Ovary (tissue), 1 donor: ENCODE measurements at regions not wholly inside any gene's neighbourhood (a gene's known extent, or its start where the extent isn't known, plus 50 kb on each side); places are given as distances from the start of the nearest gene placed in this dataset.
"Not testable (repeated sequence)": the region's sequence is repeated elsewhere in the genome, so short reads cannot be mapped to it uniquely, and the experiment has no call there.

Experiments used
- EP300 ChIP-seq: sonication (generic); formaldehyde crosslinking; IDR thresholded peaks from one replicate; pipeline ENCODE4 v1.6.1; 2017; ENCODE audit warnings: antibody characterized with exemption
- POLR2A ChIP-seq: fragments of 450-650 bp; IDR thresholded peaks from one replicate; pipeline ENCODE4 v1.6.1; 2017; ENCODE audit warnings: antibody characterized with exemption, mild to moderate bottlenecking, moderate library complexity

- not testable (repeated sequence) for TF ChIP-seq EP300, POLR2A
Measured at GRCh38 chr13:44775290-44775689, 199.2 kb upstream of the TSC22D1 start.
